ENCODE measurements at regions not wholly inside any gene's neighbourhood (a gene's known extent, or its start where the extent isn't known, plus 50 kb on each side); places are given as distances from the start of the nearest gene placed in this dataset.

- DNase-seq (ENCODE audit: low read depth in 2 of 2): no peak
These were observed 81.3 kb downstream of the CDC42EP3 start for GRCh38 chr2:37590119-37590571.
